ENCODE measurements at regions not wholly inside any gene's neighbourhood (a gene's known extent, or its start where the extent isn't known, plus 50 kb on each side); places are given as distances from the start of the nearest gene placed in this dataset.
A peak's percentile ranks its signal among the peaks of the same experiment; 100 is the strongest.

DNA sequence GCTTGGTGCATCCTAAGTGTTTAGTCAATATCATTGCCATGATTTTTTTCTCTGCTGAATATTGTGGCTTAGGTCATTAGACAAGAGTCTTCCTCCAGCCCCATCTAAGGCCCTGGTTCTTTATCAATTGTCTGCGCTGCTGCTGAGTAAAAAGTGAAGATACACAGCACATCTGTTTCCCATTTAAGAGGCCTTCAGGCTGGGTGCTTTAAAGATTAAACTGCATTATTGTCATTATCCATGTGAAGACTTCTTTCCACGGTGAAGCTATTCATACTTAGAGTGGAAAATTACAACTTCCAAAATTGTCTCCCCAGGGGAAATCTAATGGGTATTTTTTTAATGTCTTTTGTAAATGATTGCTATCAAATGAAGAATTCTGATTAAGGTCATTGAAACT lies 719.8 kb upstream of the LRRC4C start:
- Histone ChIP-seq H3K4me3 (ENCODE audit: low read length) (no peak overlapping the region), H3K27me3 (ENCODE audit: control insufficient read depth, insufficient read depth, low read length) (no peaks in the 10 kb centered on the region), H3K4me1 (ENCODE audit: control insufficient read depth, insufficient read depth, low read length) (no peaks in the 10 kb centered on the region), H3K27ac (ENCODE audit: low read length) (no peak overlapping the region), H3K36me3 (ENCODE audit: control insufficient read depth, insufficient read depth, low read length) (no peaks in the 10 kb centered on the region), H3K9me3 (replicated peaks; ENCODE audit: control insufficient read depth, low read depth, low read length) (no peaks in the 10 kb centered on the region)
- no CpG with 5 or more reads among the region's 2 CpGs for WGBS (ENCODE audit: insufficient coverage)
- peak; percentile 46 for DNase-seq

DNA sequence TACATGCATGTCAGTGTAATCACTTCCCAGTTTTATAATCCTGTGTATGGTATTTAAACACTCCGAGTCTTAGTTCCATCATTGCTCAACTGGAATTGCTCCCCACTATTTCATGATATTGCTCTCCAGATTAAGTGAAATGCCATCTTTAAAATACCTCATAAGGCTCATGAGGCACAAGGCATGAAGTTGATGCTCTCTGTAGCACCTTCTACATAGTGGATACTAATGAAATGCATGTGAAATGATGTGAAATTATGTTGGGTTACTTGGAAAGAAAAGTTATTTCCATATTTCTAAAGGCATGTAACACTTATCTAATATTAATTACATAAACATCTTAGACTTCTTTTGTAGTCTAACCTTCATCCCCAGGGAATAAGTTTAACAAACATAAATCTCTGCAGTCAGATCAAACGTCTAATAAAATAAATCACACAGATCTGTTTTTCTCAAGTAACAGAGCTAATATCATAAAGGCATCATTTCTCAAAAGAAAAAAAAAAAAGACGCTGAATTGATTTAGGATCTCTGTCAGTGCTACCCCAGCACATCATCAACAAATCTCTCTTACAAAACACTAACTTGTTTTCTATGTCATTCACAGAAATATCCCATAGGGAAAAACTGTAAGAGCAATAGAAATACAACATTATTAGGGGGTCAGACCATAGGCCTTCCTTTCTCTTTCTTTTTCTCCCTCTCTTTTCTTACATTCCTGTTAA lies 736.0 kb upstream of the LRRC4C start:
- Histone ChIP-seq H3K4me1 (ENCODE audit: control insufficient read depth, insufficient read depth, low read length) (no peaks in the 10 kb centered on the region), H3K9me3 (replicated peaks; ENCODE audit: control insufficient read depth, low read depth, low read length) (peaks cover 6% of the 10 kb centered on the region), H3K4me3 (ENCODE audit: low read length) (no peak overlapping the region), H3K27me3 (ENCODE audit: control insufficient read depth, insufficient read depth, low read length) (no peaks in the 10 kb centered on the region), H3K36me3 (ENCODE audit: control insufficient read depth, insufficient read depth, low read length) (no peaks in the 10 kb centered on the region), H3K27ac (ENCODE audit: low read length) (no peak overlapping the region)
- DNase-seq, result no peak
- WGBS (ENCODE audit: insufficient coverage), result 9% methylated on average over 1 of the region's 3 CpGs

GRCh38 chr11:42200311-42200710 lies 740.9 kb upstream of the LRRC4C start:
- no peaks in the 10 kb centered on the region for H3K36me3 ChIP-seq (ENCODE audit: control insufficient read depth, insufficient read depth, low read length)
- H3K27me3 ChIP-seq (ENCODE audit: control insufficient read depth, insufficient read depth, low read length), result no peaks in the 10 kb centered on the region
- WGBS (ENCODE audit: insufficient coverage), result no CpG with 5 or more reads among the region's 6 CpGs
- H3K27ac ChIP-seq (ENCODE audit: low read length), result no peak overlapping the region
- DNase-seq, result no peak
- H3K9me3 ChIP-seq (replicated peaks; ENCODE audit: control insufficient read depth, low read depth, low read length), result peaks cover 8% of the 10 kb centered on the region
- no peak overlapping the region for H3K4me3 ChIP-seq (ENCODE audit: low read length)
- H3K4me1 ChIP-seq (ENCODE audit: control insufficient read depth, insufficient read depth, low read length), result no peaks in the 10 kb centered on the region

DNA sequence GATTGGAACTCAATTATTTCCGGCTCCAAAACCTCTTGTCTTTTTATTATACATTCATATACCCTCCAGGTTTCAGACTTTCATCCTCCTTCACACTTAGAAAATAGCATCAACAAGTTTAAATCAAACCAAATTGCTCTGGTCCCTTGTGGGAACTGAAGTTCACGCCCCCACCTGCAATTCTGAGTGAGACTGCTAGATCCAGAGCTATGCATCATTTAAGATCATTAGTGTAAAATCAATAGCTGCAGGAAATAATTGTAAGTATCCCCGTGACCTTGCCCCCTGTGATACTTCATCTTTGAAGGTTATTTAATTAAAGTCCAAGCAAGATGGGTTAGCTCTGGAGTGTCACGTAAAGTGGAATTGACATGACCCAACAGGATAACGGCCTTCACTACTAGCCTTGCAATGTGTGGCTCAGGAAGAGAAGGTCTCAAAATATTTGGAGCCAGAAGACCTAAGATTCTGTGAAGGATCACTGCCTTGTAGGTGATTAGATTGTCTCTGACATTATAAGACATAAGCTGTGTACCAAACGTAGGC lies 742.2 kb upstream of the LRRC4C start:
- H3K9me3 ChIP-seq (replicated peaks; ENCODE audit: control insufficient read depth, low read depth, low read length), result peaks cover 12% of the 10 kb centered on the region
- no peaks in the 10 kb centered on the region for H3K4me1 ChIP-seq (ENCODE audit: control insufficient read depth, insufficient read depth, low read length)
- WGBS (ENCODE audit: insufficient coverage), result 78% methylated on average over 3 of the region's 6 CpGs
- H3K4me3 ChIP-seq (ENCODE audit: low read length), result no peak overlapping the region
- DNase-seq, result no peak
- no peaks in the 10 kb centered on the region for H3K36me3 ChIP-seq (ENCODE audit: control insufficient read depth, insufficient read depth, low read length)
- no peaks in the 10 kb centered on the region for H3K27me3 ChIP-seq (ENCODE audit: control insufficient read depth, insufficient read depth, low read length)
- H3K27ac ChIP-seq (ENCODE audit: low read length), result no peak overlapping the region

GRCh38 chr11:42205518-42205917 lies 746.1 kb upstream of the LRRC4C start:
- WGBS (ENCODE audit: insufficient coverage), result no CpG with 5 or more reads among the region's 1 CpG
- no peak overlapping the region for H3K4me3 ChIP-seq (ENCODE audit: low read length)
- H3K4me1 ChIP-seq (ENCODE audit: control insufficient read depth, insufficient read depth, low read length), result no peaks in the 10 kb centered on the region
- DNase-seq, result no peak
- H3K27ac ChIP-seq (ENCODE audit: low read length), result no peak overlapping the region
- H3K27me3 ChIP-seq (ENCODE audit: control insufficient read depth, insufficient read depth, low read length), result no peaks in the 10 kb centered on the region
- peaks cover 6% of the 10 kb centered on the region for H3K9me3 ChIP-seq (replicated peaks; ENCODE audit: control insufficient read depth, low read depth, low read length)
- H3K36me3 ChIP-seq (ENCODE audit: control insufficient read depth, insufficient read depth, low read length), result no peaks in the 10 kb centered on the region

GRCh38 chr11:42225664-42226063 lies 766.2 kb upstream of the LRRC4C start:
- no peaks in the 10 kb centered on the region for H3K4me1 ChIP-seq (ENCODE audit: control insufficient read depth, insufficient read depth, low read length)
- peaks cover 2% of the 10 kb centered on the region for H3K9me3 ChIP-seq (replicated peaks; ENCODE audit: control insufficient read depth, low read depth, low read length)
- no peak overlapping the region for H3K4me3 ChIP-seq (ENCODE audit: low read length)
- no peaks in the 10 kb centered on the region for H3K27me3 ChIP-seq (ENCODE audit: control insufficient read depth, insufficient read depth, low read length)
- H3K27ac ChIP-seq (ENCODE audit: low read length), result no peak overlapping the region
- DNase-seq, result no peak
- no peaks in the 10 kb centered on the region for H3K36me3 ChIP-seq (ENCODE audit: control insufficient read depth, insufficient read depth, low read length)

DNA sequence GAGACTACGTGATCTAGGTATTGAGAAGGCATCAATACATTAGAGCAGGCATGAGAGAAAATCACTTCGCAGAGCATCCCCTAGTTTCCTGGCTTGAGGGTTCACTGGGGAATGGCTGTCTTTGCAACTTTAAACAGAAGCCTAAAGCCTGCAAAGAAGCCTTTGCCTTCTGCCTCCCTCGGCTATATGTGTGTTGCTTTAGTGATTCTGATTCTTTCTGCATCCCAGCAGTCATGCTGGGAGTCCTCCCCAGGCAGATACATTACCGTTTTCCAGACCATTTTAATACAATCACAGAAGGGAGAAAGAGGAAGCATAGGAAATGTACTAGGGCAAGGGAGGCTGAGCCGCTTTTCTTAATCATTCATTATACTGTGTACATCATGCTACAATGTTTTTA lies 773.2 kb upstream of the LRRC4C start:
- Histone ChIP-seq H3K27ac (ENCODE audit: low read length) (no peak overlapping the region), H3K4me3 (ENCODE audit: low read length) (no peak overlapping the region), H3K36me3 (ENCODE audit: control insufficient read depth, insufficient read depth, low read length) (no peaks in the 10 kb centered on the region), H3K9me3 (replicated peaks; ENCODE audit: control insufficient read depth, low read depth, low read length) (no peaks in the 10 kb centered on the region), H3K4me1 (ENCODE audit: control insufficient read depth, insufficient read depth, low read length) (no peaks in the 10 kb centered on the region), H3K27me3 (ENCODE audit: control insufficient read depth, insufficient read depth, low read length) (no peaks in the 10 kb centered on the region)
- DNase-seq, result no peak
- 43% methylated on average over 1 of the region's 5 CpGs for WGBS (ENCODE audit: insufficient coverage)

DNA sequence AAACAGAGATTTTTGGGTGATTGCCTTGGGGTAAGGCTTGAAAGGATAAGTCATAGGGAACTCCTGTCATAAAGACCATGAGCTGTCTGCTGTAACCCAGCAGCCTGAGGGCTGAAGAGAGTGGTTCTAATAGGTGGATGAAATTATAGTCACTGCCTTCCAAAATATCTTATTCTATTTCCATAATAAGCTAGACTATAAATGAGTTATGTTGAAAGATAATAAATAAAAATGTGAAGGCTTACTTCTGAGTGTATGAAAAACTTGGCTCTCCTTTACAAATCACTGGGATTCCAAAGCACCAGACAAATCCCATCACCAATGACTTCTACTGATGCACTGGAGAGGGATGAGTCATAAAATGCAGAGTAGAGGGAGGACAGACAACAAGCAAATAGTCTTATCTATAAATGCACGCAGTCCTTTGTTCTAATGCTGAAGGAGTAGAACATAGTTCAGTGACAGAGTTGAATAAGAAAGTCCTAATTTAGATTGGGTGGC lies 775.0 kb upstream of the LRRC4C start:
- no peaks in the 10 kb centered on the region for H3K27me3 ChIP-seq (ENCODE audit: control insufficient read depth, insufficient read depth, low read length)
- no peaks in the 10 kb centered on the region for H3K36me3 ChIP-seq (ENCODE audit: control insufficient read depth, insufficient read depth, low read length)
- H3K27ac ChIP-seq (ENCODE audit: low read length), result no peak overlapping the region
- WGBS (ENCODE audit: insufficient coverage), result 83% methylated on average over 1 of the region's 1 CpG
- peak; percentile 5 for DNase-seq
- no peaks in the 10 kb centered on the region for H3K9me3 ChIP-seq (replicated peaks; ENCODE audit: control insufficient read depth, low read depth, low read length)
- no peaks in the 10 kb centered on the region for H3K4me1 ChIP-seq (ENCODE audit: control insufficient read depth, insufficient read depth, low read length)
- H3K4me3 ChIP-seq (ENCODE audit: low read length), result no peak overlapping the region

DNA sequence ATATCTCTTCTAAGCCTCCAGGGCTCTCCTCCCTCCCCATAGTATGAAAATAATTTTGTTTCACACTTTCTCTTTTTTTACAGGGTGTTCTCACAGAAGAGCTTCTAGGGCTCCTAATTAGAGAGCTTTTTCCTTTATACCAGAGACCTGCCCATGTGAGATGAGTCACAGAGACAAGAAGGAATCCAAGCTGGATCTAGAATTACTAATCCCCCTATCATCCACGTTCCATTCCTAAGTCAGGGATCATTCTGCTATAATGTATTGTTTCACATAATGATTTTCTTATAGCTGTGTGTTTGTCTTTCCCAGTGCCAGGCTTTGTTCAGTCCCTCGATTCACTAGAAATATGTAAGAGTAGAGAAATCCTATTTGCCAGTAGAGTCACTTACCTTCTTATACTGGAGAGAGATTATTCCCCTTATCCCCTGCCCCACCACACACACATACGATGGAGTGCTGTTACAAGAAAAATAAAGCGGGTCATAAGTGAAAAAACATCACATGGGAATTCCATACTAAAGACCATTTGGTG lies 778.3 kb upstream of the LRRC4C start:
- no peaks in the 10 kb centered on the region for H3K4me1 ChIP-seq (ENCODE audit: control insufficient read depth, insufficient read depth, low read length)
- no peaks in the 10 kb centered on the region for H3K36me3 ChIP-seq (ENCODE audit: control insufficient read depth, insufficient read depth, low read length)
- WGBS (ENCODE audit: insufficient coverage), result no CpG with 5 or more reads among the region's 4 CpGs
- no peaks in the 10 kb centered on the region for H3K27me3 ChIP-seq (ENCODE audit: control insufficient read depth, insufficient read depth, low read length)
- H3K9me3 ChIP-seq (replicated peaks; ENCODE audit: control insufficient read depth, low read depth, low read length), result no peaks in the 10 kb centered on the region
- no peak overlapping the region for H3K4me3 ChIP-seq (ENCODE audit: low read length)
- no peak overlapping the region for H3K27ac ChIP-seq (ENCODE audit: low read length)
- DNase-seq, result no peak

DNA sequence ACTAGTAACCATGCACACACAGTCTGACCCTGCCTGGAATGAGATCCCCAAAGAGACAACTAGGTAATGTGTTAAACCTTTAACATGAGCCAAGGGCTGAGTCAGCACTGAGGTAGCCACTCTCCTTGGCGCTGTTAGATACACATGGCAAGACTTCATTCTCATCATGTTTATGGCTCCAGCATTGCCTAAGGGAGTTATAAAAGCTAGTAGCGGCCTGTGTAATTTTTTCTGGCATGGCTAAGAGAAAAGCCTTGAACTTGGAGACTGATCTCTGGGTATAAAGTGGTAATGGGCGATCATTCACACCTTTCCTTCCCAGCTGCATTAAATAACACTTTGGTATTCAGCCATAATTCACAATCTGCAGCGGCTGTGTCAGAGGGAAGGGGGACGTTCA lies 779.7 kb upstream of the LRRC4C start:
- Histone ChIP-seq H3K27me3 (ENCODE audit: control insufficient read depth, insufficient read depth, low read length) (no peaks in the 10 kb centered on the region), H3K9me3 (replicated peaks; ENCODE audit: control insufficient read depth, low read depth, low read length) (no peaks in the 10 kb centered on the region), H3K4me1 (ENCODE audit: control insufficient read depth, insufficient read depth, low read length) (no peaks in the 10 kb centered on the region), H3K4me3 (ENCODE audit: low read length) (no peak overlapping the region), H3K36me3 (ENCODE audit: control insufficient read depth, insufficient read depth, low read length) (no peaks in the 10 kb centered on the region), H3K27ac (ENCODE audit: low read length) (no peak overlapping the region)
- DNase-seq, result peak; percentile 92
- WGBS (ENCODE audit: insufficient coverage), result 17% methylated on average over 1 of the region's 5 CpGs

Measured in muscle of leg (tissue), 3 donors.